Endothelial cell of umbilical vein (primary cell): ENCODE measurements at regions not wholly inside any gene's neighbourhood (a gene's known extent, or its start where the extent isn't known, plus 50 kb on each side); places are given as distances from the start of the nearest gene placed in this dataset.

ENCODE experiments used
- CTCF ChIP-seq, 2 donors: IDR thresholded peaks; 1 replicate in 1 of 2; 2 replicates in 1 of 2; pipeline ENCODE4 v1.5.1; 2011; ENCODE audit warnings: low read length in 2 of 2, mild to moderate bottlenecking in 2 of 2, moderate library complexity in 2 of 2, control low read depth in 1 of 2, inconsistent platforms in 1 of 2, low read depth in 1 of 2; ENCODE audit not compliant: insufficient read depth in 1 of 2; ENCODE audit errors: extremely low read depth in 1 of 2
- EZH2 ChIP-seq: IDR thresholded peaks from 2 replicates; pipeline ENCODE4 v1.6.1; 2012; ENCODE audit warnings: borderline replicate concordance, low read depth, mild to moderate bottlenecking, moderate library complexity, low read length, inconsistent platforms; ENCODE audit not compliant: severe bottlenecking
- TF ChIP-seq, protein P1 (sequence below): IDR thresholded peaks from 2 replicates; pipeline ENCODE4 v1.6.1; 2011; ENCODE audit not compliant: insufficient read depth, insufficient read length

GRCh38 chr2:106724301-106724794 is 161.6 kb downstream of the ST6GAL2 start:
- no peak for TF ChIP-seq EZH2
- no peak for TF ChIP-seq CTCF (IDR thresholded peaks at IDR 0.05; ENCODE audit: extremely low read depth in 1 of 2, insufficient read depth in 1 of 2, low read depth in 1 of 2, low read length in 2 of 2)
- TF ChIP-seq, protein P1, sequence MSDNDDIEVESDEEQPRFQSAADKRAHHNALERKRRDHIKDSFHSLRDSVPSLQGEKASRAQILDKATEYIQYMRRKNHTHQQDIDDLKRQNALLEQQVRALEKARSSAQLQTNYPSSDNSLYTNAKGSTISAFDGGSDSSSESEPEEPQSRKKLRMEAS = no peak
